Neural progenitor cell (in vitro differentiated cells): ENCODE measurements at regions not wholly inside any gene's neighbourhood (a gene's known extent, or its start where the extent isn't known, plus 50 kb on each side); places are given as distances from the start of the nearest gene placed in this dataset.

ENCODE experiments used
- DNase-seq: peaks from one replicate; pipeline ENCODE4 v3.0.0-alpha.2; 2016; ENCODE audit warnings: low spot score
- H2AFZ ChIP-seq: fragments of 200-600 bp; sonication (generic); replicated peaks from 2 replicates; pipeline ENCODE4 v1.6.1; 2016; ENCODE audit warnings: antibody characterized with exemption
- H3F3A ChIP-seq: fragments of 200-600 bp; sonication (generic); 2 replicates; pipeline ENCODE4 v1.6.1; 2016; ENCODE audit warnings: antibody characterized with exemption, low read depth
- H3K27ac ChIP-seq: fragments of 200-600 bp; sonication (generic); 2 replicates; pipeline ENCODE4 v1.5.1; 2016; ENCODE audit warnings: mild to moderate bottlenecking
- H3K27me3 ChIP-seq: fragments of 200-600 bp; sonication (generic); 2 replicates; pipeline ENCODE4 v1.6.1; 2016; ENCODE audit warnings: mild to moderate bottlenecking, moderate library complexity
- H3K36me3 ChIP-seq: fragments of 200-600 bp; sonication (generic); 2 replicates; pipeline ENCODE4 v1.5.1; 2016
- H3K4me1 ChIP-seq: fragments of 200-600 bp; sonication (generic); 2 replicates; pipeline ENCODE4 v1.6.1; 2016; ENCODE audit warnings: mixed run types
- H3K4me2 ChIP-seq: fragments of 200-600 bp; sonication (generic); 2 replicates; pipeline ENCODE4 v1.6.1; 2016
- H3K4me3 ChIP-seq: fragments of 200-600 bp; sonication (generic); 2 replicates; pipeline ENCODE4 v1.5.1; 2016
- H3K79me2 ChIP-seq: fragments of 200-600 bp; sonication (generic); 2 replicates; pipeline ENCODE4 v1.6.1; 2016; ENCODE audit warnings: low read depth
- H3K9ac ChIP-seq: fragments of 200-600 bp; sonication (generic); 2 replicates; pipeline ENCODE4 v1.6.1; 2016
- H3K9me3 ChIP-seq: fragments of 200-600 bp; sonication (generic); 2 replicates; pipeline ENCODE4 v1.5.1; 2016; ENCODE audit warnings: low read depth
- H4K20me1 ChIP-seq: fragments of 200-600 bp; sonication (generic); 2 replicates; pipeline ENCODE4 v1.6.1; 2016; ENCODE audit warnings: low read depth
- H3K27ac Mint-ChIP-seq: 3 replicates; pipeline ENCODE4 v1.8.0; 2021; ENCODE audit warnings: mixed read lengths
- H3K27me3 Mint-ChIP-seq: 2 replicates; pipeline ENCODE4 v1.8.0; 2022; ENCODE audit warnings: low read depth, mild to moderate bottlenecking, inconsistent platforms, moderate library complexity, mixed read lengths; ENCODE audit not compliant: insufficient read depth
- H3K36me3 Mint-ChIP-seq: 3 replicates; pipeline ENCODE4 v1.8.0; 2021; ENCODE audit warnings: mixed read lengths
- H3K4me1 Mint-ChIP-seq: 3 replicates; pipeline ENCODE4 v1.8.0; 2021; ENCODE audit warnings: mixed read lengths
- H3K4me3 Mint-ChIP-seq: 3 replicates; pipeline ENCODE4 v1.8.0; 2021; ENCODE audit warnings: mild to moderate bottlenecking, moderate library complexity, mixed read lengths
- H3K9me3 Mint-ChIP-seq: 3 replicates; pipeline ENCODE4 v1.8.0; 2020; ENCODE audit warnings: mixed read lengths
- CTCF ChIP-seq: fragments of 200-600 bp; sonication (generic); IDR thresholded peaks from 2 replicates; pipeline ENCODE4 v1.5.1; 2017; ENCODE audit warnings: antibody characterized with exemption, mild to moderate bottlenecking
- EZH2 ChIP-seq: fragments of 200-600 bp; sonication (generic); IDR thresholded peaks from 2 replicates; pipeline ENCODE4 v1.6.1; 2017; ENCODE audit warnings: antibody characterized with exemption, mild to moderate bottlenecking, moderate library complexity
- EZH2phosphoT487 ChIP-seq: fragments of 200-600 bp; sonication (generic); IDR thresholded peaks from 2 replicates; pipeline ENCODE4 v1.6.1; 2017; ENCODE audit warnings: antibody characterized with exemption

- peaks cover 10% of the 10 kb centered on the region for H3K27me3 Mint-ChIP-seq
- Histone ChIP-seq H3K9me3 (peaks cover 5% of the 10 kb centered on the region), H3F3A (no peaks in the 10 kb centered on the region), H3K27ac (no peak overlapping the region), H3K36me3 (no peaks in the 10 kb centered on the region), H3K9ac (no peak overlapping the region), H3K4me2 (no peak overlapping the region), H3K4me3 (no peak overlapping the region), H2AFZ (no peak overlapping the region), H3K4me1 (no peaks in the 10 kb centered on the region), H3K79me2 (no peaks in the 10 kb centered on the region), H4K20me1 (no peaks in the 10 kb centered on the region), H3K27me3 (no peaks in the 10 kb centered on the region)
- H3K4me3 Mint-ChIP-seq = no peak overlapping the region
- H3K4me1 Mint-ChIP-seq = peaks cover 3% of the 10 kb centered on the region
- H3K27ac Mint-ChIP-seq = no peak overlapping the region
- DNase-seq = no peak
- TF ChIP-seq CTCF = no peak
- no peak for TF ChIP-seq EZH2phosphoT487
- TF ChIP-seq EZH2 = no peak
- peaks cover 20% of the 10 kb centered on the region for H3K9me3 Mint-ChIP-seq
- H3K36me3 Mint-ChIP-seq = no peaks in the 10 kb centered on the region
These were observed 155.3 kb downstream of the SNX18 start for GRCh38 chr5:54672871-54673270.

DNA sequence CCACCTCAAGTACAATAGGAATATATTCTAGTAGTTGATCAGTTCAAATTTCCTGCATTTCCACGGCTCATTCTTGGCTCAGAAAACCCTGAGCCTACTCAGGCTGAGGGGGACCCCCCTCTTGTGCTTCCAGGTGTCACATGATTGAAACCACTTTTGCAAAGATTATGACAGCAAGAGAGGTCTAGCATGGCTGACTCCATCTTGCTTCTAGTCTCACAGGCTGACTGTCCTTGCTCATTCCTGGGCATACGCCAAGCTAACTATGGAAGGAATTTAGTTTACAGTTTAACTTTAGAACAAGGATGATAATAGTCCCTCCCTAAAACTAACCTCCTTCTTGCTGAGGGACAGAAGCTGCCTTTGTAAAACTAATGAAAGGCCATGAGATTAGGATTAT lies 154.1 kb downstream of the SNX18 start:
- peaks cover 5% of the 10 kb centered on the region for H3K9me3 ChIP-seq
- peak overlapping the region; percentile 24 for H3K27ac Mint-ChIP-seq
- H4K20me1 ChIP-seq = no peaks in the 10 kb centered on the region
- H3K27me3 Mint-ChIP-seq = peaks cover 10% of the 10 kb centered on the region
- H3K27ac ChIP-seq = no peak overlapping the region
- no peak overlapping the region for H3K4me3 Mint-ChIP-seq
- H3F3A ChIP-seq = no peaks in the 10 kb centered on the region
- no peaks in the 10 kb centered on the region for H3K27me3 ChIP-seq
- DNase-seq = no peak
- no peak overlapping the region for H3K4me2 ChIP-seq
- no peaks in the 10 kb centered on the region for H3K36me3 ChIP-seq
- no peaks in the 10 kb centered on the region for H3K79me2 ChIP-seq
- peaks cover 23% of the 10 kb centered on the region for H3K9me3 Mint-ChIP-seq
- TF ChIP-seq EZH2 (no peak), EZH2phosphoT487 (no peak), CTCF (no peak)
- H3K36me3 Mint-ChIP-seq = no peaks in the 10 kb centered on the region
- no peaks in the 10 kb centered on the region for H3K4me1 ChIP-seq
- H2AFZ ChIP-seq = no peak overlapping the region
- no peak overlapping the region for H3K9ac ChIP-seq
- peaks cover 3% of the 10 kb centered on the region for H3K4me1 Mint-ChIP-seq
- H3K4me3 ChIP-seq = no peak overlapping the region

GRCh38 chr5:54671111-54671531 lies 153.6 kb downstream of the SNX18 start:
- H3K9me3 ChIP-seq = peaks cover 5% of the 10 kb centered on the region
- TF ChIP-seq EZH2 = no peak
- no peak for TF ChIP-seq EZH2phosphoT487
- no peak for TF ChIP-seq CTCF
- no peak overlapping the region for H3K4me3 Mint-ChIP-seq
- no peaks in the 10 kb centered on the region for H3K36me3 Mint-ChIP-seq
- no peak overlapping the region for H3K4me3 ChIP-seq
- H3K27me3 ChIP-seq = no peaks in the 10 kb centered on the region
- H3K79me2 ChIP-seq = no peaks in the 10 kb centered on the region
- no peaks in the 10 kb centered on the region for H4K20me1 ChIP-seq
- H3K9me3 Mint-ChIP-seq = peaks cover 23% of the 10 kb centered on the region
- no peak overlapping the region for H3K4me2 ChIP-seq
- no peak for DNase-seq
- H3K27me3 Mint-ChIP-seq = peaks cover 10% of the 10 kb centered on the region
- H3K36me3 ChIP-seq = no peaks in the 10 kb centered on the region
- no peak overlapping the region for H3K27ac Mint-ChIP-seq
- H3K4me1 ChIP-seq = no peaks in the 10 kb centered on the region
- H3F3A ChIP-seq = no peaks in the 10 kb centered on the region
- H2AFZ ChIP-seq = no peak overlapping the region
- H3K27ac ChIP-seq = no peak overlapping the region
- H3K4me1 Mint-ChIP-seq = peaks cover 3% of the 10 kb centered on the region
- no peak overlapping the region for H3K9ac ChIP-seq
